ENCODE measurements at regions not wholly inside any gene's neighbourhood (a gene's known extent, or its start where the extent isn't known, plus 50 kb on each side); places are given as distances from the start of the nearest gene placed in this dataset.

DNA sequence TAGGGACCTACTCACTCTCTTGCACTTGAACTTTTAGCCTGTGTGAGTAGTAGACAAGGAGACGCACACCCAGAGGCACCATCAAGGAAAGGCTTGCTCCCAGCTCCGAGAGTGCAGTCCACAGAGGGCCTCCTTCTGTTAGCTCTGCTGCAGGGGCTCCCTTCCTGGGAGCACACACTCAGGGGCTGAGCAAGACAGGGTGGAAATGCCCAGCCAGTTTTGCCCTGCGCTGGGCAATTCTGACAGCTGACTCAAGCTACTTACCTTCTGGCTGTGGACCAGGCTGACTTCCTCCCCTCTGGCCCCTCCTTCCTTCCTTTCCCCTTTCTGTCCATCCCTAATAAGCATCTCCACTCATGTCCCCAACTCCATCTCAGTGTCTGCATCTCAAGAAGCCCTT is 449.1 kb downstream of the PTPRU start (continued):
- TF ChIP-seq, protein P1, sequence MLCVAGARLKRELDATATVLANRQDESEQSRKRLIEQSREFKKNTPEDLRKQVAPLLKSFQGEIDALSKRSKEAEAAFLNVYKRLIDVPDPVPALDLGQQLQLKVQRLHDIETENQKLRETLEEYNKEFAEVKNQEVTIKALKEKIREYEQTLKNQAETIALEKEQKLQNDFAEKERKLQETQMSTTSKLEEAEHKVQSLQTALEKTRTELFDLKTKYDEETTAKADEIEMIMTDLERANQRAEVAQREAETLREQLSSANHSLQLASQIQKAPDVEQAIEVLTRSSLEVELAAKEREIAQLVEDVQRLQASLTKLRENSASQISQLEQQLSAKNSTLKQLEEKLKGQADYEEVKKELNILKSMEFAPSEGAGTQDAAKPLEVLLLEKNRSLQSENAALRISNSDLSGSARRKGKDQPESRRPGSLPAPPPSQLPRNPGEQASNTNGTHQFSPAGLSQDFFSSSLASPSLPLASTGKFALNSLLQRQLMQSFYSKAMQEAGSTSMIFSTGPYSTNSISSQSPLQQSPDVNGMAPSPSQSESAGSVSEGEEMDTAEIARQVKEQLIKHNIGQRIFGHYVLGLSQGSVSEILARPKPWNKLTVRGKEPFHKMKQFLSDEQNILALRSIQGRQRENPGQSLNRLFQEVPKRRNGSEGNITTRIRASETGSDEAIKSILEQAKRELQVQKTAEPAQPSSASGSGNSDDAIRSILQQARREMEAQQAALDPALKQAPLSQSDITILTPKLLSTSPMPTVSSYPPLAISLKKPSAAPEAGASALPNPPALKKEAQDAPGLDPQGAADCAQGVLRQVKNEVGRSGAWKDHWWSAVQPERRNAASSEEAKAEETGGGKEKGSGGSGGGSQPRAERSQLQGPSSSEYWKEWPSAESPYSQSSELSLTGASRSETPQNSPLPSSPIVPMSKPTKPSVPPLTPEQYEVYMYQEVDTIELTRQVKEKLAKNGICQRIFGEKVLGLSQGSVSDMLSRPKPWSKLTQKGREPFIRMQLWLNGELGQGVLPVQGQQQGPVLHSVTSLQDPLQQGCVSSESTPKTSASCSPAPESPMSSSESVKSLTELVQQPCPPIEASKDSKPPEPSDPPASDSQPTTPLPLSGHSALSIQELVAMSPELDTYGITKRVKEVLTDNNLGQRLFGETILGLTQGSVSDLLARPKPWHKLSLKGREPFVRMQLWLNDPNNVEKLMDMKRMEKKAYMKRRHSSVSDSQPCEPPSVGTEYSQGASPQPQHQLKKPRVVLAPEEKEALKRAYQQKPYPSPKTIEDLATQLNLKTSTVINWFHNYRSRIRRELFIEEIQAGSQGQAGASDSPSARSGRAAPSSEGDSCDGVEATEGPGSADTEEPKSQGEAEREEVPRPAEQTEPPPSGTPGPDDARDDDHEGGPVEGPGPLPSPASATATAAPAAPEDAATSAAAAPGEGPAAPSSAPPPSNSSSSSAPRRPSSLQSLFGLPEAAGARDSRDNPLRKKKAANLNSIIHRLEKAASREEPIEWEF (IDR thresholded peaks at IDR 0.05; ENCODE audit: insufficient replicate concordance, low read depth, low read length), result no peak

DNA sequence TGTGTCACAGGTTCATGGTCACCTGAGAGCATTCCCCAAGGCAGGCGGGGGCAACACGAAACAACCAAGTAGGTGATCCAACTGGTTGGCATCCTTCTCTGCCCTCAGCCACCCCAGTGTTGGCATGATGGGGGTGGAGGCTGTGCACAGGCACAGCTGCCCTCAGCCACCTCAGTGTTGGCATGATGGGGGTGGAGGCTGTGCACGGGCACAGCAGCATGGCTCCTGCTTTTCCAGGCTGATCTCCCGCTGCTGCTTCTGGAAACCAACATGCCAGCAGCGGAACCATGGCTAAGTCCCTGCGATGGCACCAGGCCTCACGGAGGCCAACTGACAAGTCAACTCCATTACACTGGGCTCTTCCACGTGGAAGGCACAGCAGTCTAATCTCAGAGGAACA is 447.8 kb downstream of the PTPRU start:
- in situ Hi-C loops (cut with MboI) (no loop called here), intact Hi-C loops (cut with micrococcal nuclease; ENCODE audit: unreplicated experiment) (no loop called here)
- Histone ChIP-seq H3K27ac (ENCODE audit: control insufficient read depth, insufficient read depth) (no peak overlapping the region), H3K27me3 (replicated peaks in 1 of 2; ENCODE audit: control insufficient read depth in 2 of 2, insufficient read depth in 2 of 2, low read length in 1 of 2) (no peaks in the 10 kb centered on the region), H4K20me1 (ENCODE audit: control insufficient read depth, insufficient read depth) (no peaks in the 10 kb centered on the region), H2AFZ (ENCODE audit: control insufficient read depth, low read depth, low read length) (no peak overlapping the region), H3K4me2 (ENCODE audit: control insufficient read depth, insufficient read depth) (no peak overlapping the region), H3K79me2 (ENCODE audit: control insufficient read depth, insufficient read depth, low read length) (no peaks in the 10 kb centered on the region), H3K4me1 (ENCODE audit: control insufficient read depth, insufficient read depth, low read length) (peaks cover 11% of the 10 kb centered on the region), H3K9ac (ENCODE audit: control insufficient read depth, insufficient read depth, low read length) (no peak overlapping the region), H3K4me3 (no peak overlapping the region), H3K36me3 (ENCODE audit: control insufficient read depth in 2 of 2, insufficient read depth in 2 of 2, low read length in 1 of 2) (no peaks in the 10 kb centered on the region), H3K9me3 (replicated peaks; ENCODE audit: control insufficient read depth, insufficient read depth, low read length) (no peaks in the 10 kb centered on the region)
- no peak for FAIRE-seq
- no peak for DNase-seq (ENCODE audit: low read depth, low spot score)
- ChIA-PET POLR2A (no interaction called here), CTCF (no interaction called here), RAD21 (ENCODE audit: unreplicated experiment) (no interaction called here), SMC1A (ENCODE audit: uncharacterized antibody, unreplicated experiment) (no interaction called here)
- TF ChIP-seq CREB1 (IDR thresholded peaks at IDR 0.05; ENCODE audit: low read depth), result no peak
- no peak for TF ChIP-seq IRF5 (IDR thresholded peaks at IDR 0.05; ENCODE audit: borderline replicate concordance)
- no peak for TF ChIP-seq HDAC2 (IDR thresholded peaks at IDR 0.05)
- TF ChIP-seq, protein P2, sequence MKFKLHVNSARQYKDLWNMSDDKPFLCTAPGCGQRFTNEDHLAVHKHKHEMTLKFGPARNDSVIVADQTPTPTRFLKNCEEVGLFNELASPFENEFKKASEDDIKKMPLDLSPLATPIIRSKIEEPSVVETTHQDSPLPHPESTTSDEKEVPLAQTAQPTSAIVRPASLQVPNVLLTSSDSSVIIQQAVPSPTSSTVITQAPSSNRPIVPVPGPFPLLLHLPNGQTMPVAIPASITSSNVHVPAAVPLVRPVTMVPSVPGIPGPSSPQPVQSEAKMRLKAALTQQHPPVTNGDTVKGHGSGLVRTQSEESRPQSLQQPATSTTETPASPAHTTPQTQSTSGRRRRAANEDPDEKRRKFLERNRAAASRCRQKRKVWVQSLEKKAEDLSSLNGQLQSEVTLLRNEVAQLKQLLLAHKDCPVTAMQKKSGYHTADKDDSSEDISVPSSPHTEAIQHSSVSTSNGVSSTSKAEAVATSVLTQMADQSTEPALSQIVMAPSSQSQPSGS (IDR thresholded peaks at IDR 0.05; ENCODE audit: low read length), result no peak
- no peak for TF ChIP-seq RBBP5 (conservative IDR thresholded peaks at IDR 0.05)
- TF ChIP-seq NR2C2 (IDR thresholded peaks at IDR 0.05; ENCODE audit: borderline replicate concordance, control insufficient read depth, insufficient read length, low read depth), result no peak
- no peak for TF ChIP-seq ZSCAN29 (IDR thresholded peaks at IDR 0.05)
- no peak for TF ChIP-seq EGR1 (IDR thresholded peaks at IDR 0.05; ENCODE audit: borderline replicate concordance in 1 of 2, low read depth in 2 of 2, low read length in 2 of 2)
- no peak for TF ChIP-seq MEF2A (IDR thresholded peaks at IDR 0.05; ENCODE audit: insufficient read depth, low read depth, low read length)
- no peak for TF ChIP-seq POLR2A (IDR thresholded peaks at IDR 0.05; ENCODE audit: low read depth, low read length)
- TF ChIP-seq ZZZ3 (IDR thresholded peaks at IDR 0.05; ENCODE audit: control insufficient read depth, insufficient read length, low read depth), result no peak
- no peak for TF ChIP-seq HDGF (IDR thresholded peaks at IDR 0.05)
- no peak for TF ChIP-seq USF2 (IDR thresholded peaks at IDR 0.05; ENCODE audit: borderline replicate concordance, low read depth, low read length)
- no peak for ATAC-seq
- no TSS peak for BruUV-seq (replicated peaks)
- 18% methylated on average over 8 of the region's 8 CpGs for WGBS (ENCODE audit: insufficient coverage, insufficient replicate concordance, low lambda C conversion rate, missing lambda C conversion rate)
